K562 (cell line): ENCODE measurements at regions not wholly inside any gene's neighbourhood (a gene's known extent, or its start where the extent isn't known, plus 50 kb on each side); places are given as distances from the start of the nearest gene placed in this dataset.

Source experiments
- ATAC-seq: fragments of 200-7000 bp; cut with Tn5 transposase; 3 replicates; pipeline ENCODE4 v1.9.1; 2020; ENCODE audit warnings: moderate library complexity
- BruUV-seq: library from RNA; stranded (reverse); fragments of 400-500 nt; replicated peaks from 2 replicates; lab custom pipeline; 2021; lab: Mats Ljungman, UMichigan
- CTCF ChIA-PET: fragments of 300-600 bp; formaldehyde crosslinking; extraction: SDS; loops from one replicate; lab custom pipeline; 2021; ENCODE audit warnings: low intra/inter-chr PET ratio; lab: Yijun Ruan, JAX
- POLR2A ChIA-PET: fragments of 300-600, 350-650 bp; sonication (Branson Sonifier 250); formaldehyde crosslinking; extraction: SDS; loops from one replicate; lab custom pipeline; 2021; ENCODE audit warnings: antibody characterized with exemption, inconsistent platforms; lab: Yijun Ruan, JAX
- DNase-seq, 4 experiments: peaks; one replicate each; pipeline versions ENCODE4 v3.0.0 to v3.0.0-alpha.2; 2011 to 2018; ENCODE audit warnings: low spot score in 3 of 4, mixed read lengths in 3 of 4; ENCODE audit errors: extremely low read depth in 1 of 4
- FAIRE-seq: peaks from 2 replicates; lab custom pipeline; 2011; peaks lifted over from hg19 to GRCh38; lab: Jason Lieb, UNC
- H2AFZ ChIP-seq: 2 replicates; pipeline ENCODE4 v1.6.0; 2011; ENCODE audit warnings: low read depth, low read length, control low read depth, inconsistent platforms
- H3K27ac ChIP-seq: fragments of 200-600 bp; 3 replicates; pipeline ENCODE4 v1.8.0; 2011; ENCODE audit warnings: low read depth, mild to moderate bottlenecking, control low read depth, inconsistent platforms, low read length, moderate library complexity, mixed read lengths; ENCODE audit errors: extremely low read depth
- H3K27me3 ChIP-seq, 2 experiments: fragments of 300-600 bp in 1 of 2; 2 replicates in 1 of 2; 3 replicates in 1 of 2; pipeline versions ENCODE4 v1.6.0 to v1.8.0; 2011; ENCODE audit warnings: inconsistent platforms in 2 of 2, low read length in 2 of 2, mild to moderate bottlenecking in 1 of 2, mixed read lengths in 1 of 2, moderate library complexity in 1 of 2; ENCODE audit not compliant: control insufficient read depth in 2 of 2, insufficient read depth in 2 of 2
- H3K36me3 ChIP-seq: fragments of 300-600 bp; 3 replicates; pipeline ENCODE4 v1.8.0; 2011; ENCODE audit warnings: mild to moderate bottlenecking, low read length, inconsistent platforms; ENCODE audit not compliant: control insufficient read depth, insufficient read depth
- H3K4me1 ChIP-seq, 2 experiments: fragments of 200-600 bp in 1 of 2; replicated peaks in 1 of 2; 2 replicates in 1 of 2; 3 replicates in 1 of 2; pipeline versions ENCODE4 v1.5.1 to v1.8.0; 2011; ENCODE audit warnings: inconsistent platforms in 2 of 2, low read length in 2 of 2, mild to moderate bottlenecking in 1 of 2, mixed read lengths in 1 of 2, moderate library complexity in 1 of 2; ENCODE audit not compliant: control insufficient read depth in 2 of 2, insufficient read depth in 2 of 2
- H3K4me2 ChIP-seq: 2 replicates; pipeline ENCODE4 v1.6.1; 2011; ENCODE audit warnings: low read length, control low read depth, inconsistent platforms, mixed read lengths; ENCODE audit not compliant: insufficient read depth
- H3K4me3 ChIP-seq: fragments of 200-600 bp; sonication (generic), shearing (Covaris generic); 2 replicates; pipeline ENCODE4 v1.5.1; 2016; ENCODE audit warnings: control low read depth, inconsistent platforms
- H3K79me2 ChIP-seq: fragments of 200-600 bp; 3 replicates; pipeline ENCODE4 v1.8.0; 2011; ENCODE audit warnings: low read length, inconsistent platforms; ENCODE audit not compliant: control insufficient read depth, insufficient read depth
- H3K9ac ChIP-seq, 2 experiments: 2 replicates each; pipeline versions ENCODE4 v1.6.0 to v1.6.1; 2011; ENCODE audit warnings: low read depth in 2 of 2, low read length in 2 of 2, control low read depth in 1 of 2, inconsistent platforms in 1 of 2, mild to moderate bottlenecking in 1 of 2, mixed read lengths in 1 of 2; ENCODE audit not compliant: insufficient read depth in 1 of 2
- H3K9me1 ChIP-seq: one replicate; pipeline ENCODE4 v1.6.0; 2011; ENCODE audit warnings: inconsistent platforms, mild to moderate bottlenecking, low read length, moderate library complexity; ENCODE audit not compliant: control insufficient read depth, insufficient read depth
- H3K9me3 ChIP-seq: replicated peaks from 2 replicates; pipeline ENCODE4 v1.5.1; 2011; ENCODE audit warnings: low read depth, low read length, inconsistent platforms; ENCODE audit not compliant: control insufficient read depth, insufficient read depth
- H4K20me1 ChIP-seq: replicated peaks from 2 replicates; pipeline ENCODE4 v1.6.1; 2011; ENCODE audit warnings: low read length, inconsistent platforms, mixed read lengths; ENCODE audit not compliant: control insufficient read depth, insufficient read depth
- ATF3 ChIP-seq, 2 experiments: fragments of 450-650 bp in 1 of 2; sonication (generic) in 1 of 2; formaldehyde crosslinking in 1 of 2; IDR thresholded peaks in 1 of 2; conservative IDR thresholded peaks in 1 of 2; 2 replicates each; pipeline versions ENCODE4 v1.6.1 to v1.8.1; 2016 to 2023; ENCODE audit warnings: mild to moderate bottlenecking in 2 of 2, moderate library complexity in 2 of 2, inconsistent platforms in 1 of 2, missing genetic modification reagents in 1 of 2
- BCOR ChIP-seq: fragments of 450-650 bp; IDR thresholded peaks from 2 replicates; pipeline ENCODE4 v1.6.1; 2016
- CREB1 ChIP-seq, 2 experiments: sonication (generic) in 1 of 2; formaldehyde crosslinking in 1 of 2; IDR thresholded peaks; 2 replicates each; pipeline versions ENCODE4 v1.6.1 to v1.8.0; 2012 to 2022; ENCODE audit warnings: inconsistent platforms in 1 of 2, mild to moderate bottlenecking in 1 of 2, missing genetic modification reagents in 1 of 2, moderate library complexity in 1 of 2
- EZH2 ChIP-seq: IDR thresholded peaks from 2 replicates; pipeline ENCODE4 v1.6.1; 2012; ENCODE audit warnings: low read depth, mild to moderate bottlenecking, inconsistent platforms, low read length, borderline replicate concordance
- HDAC2 ChIP-seq: fragments of 450-650 bp; IDR thresholded peaks from 2 replicates; pipeline ENCODE4 v1.6.1; 2016; ENCODE audit warnings: mild to moderate bottlenecking
- ILF3 ChIP-seq: fragments of 450-650 bp; IDR thresholded peaks from 2 replicates; pipeline ENCODE4 v1.6.1; 2018; ENCODE audit warnings: antibody characterized with exemption, mild to moderate bottlenecking, moderate library complexity, borderline replicate concordance
- KLF1 ChIP-seq: fragments of 450-650 bp; IDR thresholded peaks from 2 replicates; pipeline ENCODE4 v1.6.1; 2016; ENCODE audit warnings: missing genetic modification characterization, missing compliant biosample characterization
- NEUROD1 ChIP-seq: fragments of 150-350 bp; IDR thresholded peaks from 2 replicates; pipeline ENCODE4 v1.6.1; 2014; ENCODE audit warnings: borderline replicate concordance, low read length, low read depth; ENCODE audit not compliant: partially characterized antibody
- RBM15 ChIP-seq: fragments of 200-400 bp; formaldehyde crosslinking; IDR thresholded peaks from 2 replicates; pipeline ENCODE4 v1.6.1; 2018; ENCODE audit warnings: mild to moderate bottlenecking, low read length, moderate library complexity; ENCODE audit not compliant: insufficient read depth
- RBM25 ChIP-seq: fragments of 200-400 bp; formaldehyde crosslinking; IDR thresholded peaks from 2 replicates; pipeline ENCODE4 v1.6.1; 2018; ENCODE audit warnings: low read length, low read depth, moderate library complexity; ENCODE audit not compliant: severe bottlenecking
- TAF1 ChIP-seq: IDR thresholded peaks from 2 replicates; pipeline ENCODE4 v1.6.1; 2011; ENCODE audit warnings: mild to moderate bottlenecking, low read length, moderate library complexity; ENCODE audit not compliant: insufficient read depth, control insufficient read depth, severe bottlenecking; ENCODE audit errors: extremely low read depth
- THRA ChIP-seq: fragments of 450-650 bp; IDR thresholded peaks from 2 replicates; pipeline ENCODE4 v1.6.1; 2017; ENCODE audit warnings: mild to moderate bottlenecking, moderate library complexity
- TOE1 ChIP-seq, 2 experiments: fragments of 450-650 bp in 1 of 2; sonication (generic) in 1 of 2; formaldehyde crosslinking in 1 of 2; IDR thresholded peaks; 2 replicates each; pipeline versions ENCODE4 v1.7.1 to v1.8.0; 2016 to 2022; ENCODE audit warnings: borderline replicate concordance in 2 of 2, mild to moderate bottlenecking in 2 of 2, antibody characterized with exemption in 1 of 2, inconsistent platforms in 1 of 2, low read depth in 1 of 2, missing genetic modification reagents in 1 of 2, moderate library complexity in 1 of 2
- YBX1 ChIP-seq: fragments of 450-650 bp; IDR thresholded peaks from 2 replicates; pipeline ENCODE4 v1.7.1; 2016; ENCODE audit warnings: mild to moderate bottlenecking
- ZBTB5 ChIP-seq: fragments of 450-650 bp; IDR thresholded peaks from 2 replicates; pipeline ENCODE4 v1.6.1; 2017; ENCODE audit warnings: antibody characterized with exemption
- ZBTB7A ChIP-seq: IDR thresholded peaks from 2 replicates; pipeline ENCODE4 v1.6.1; 2011; ENCODE audit warnings: low read depth, mild to moderate bottlenecking, low read length, moderate library complexity, borderline replicate concordance; ENCODE audit not compliant: control insufficient read depth
- ZFP1 ChIP-seq: fragments of 450-650 bp; formaldehyde crosslinking; IDR thresholded peaks from 2 replicates; pipeline ENCODE4 v1.4.0; 2020; ENCODE audit warnings: mild to moderate bottlenecking, mixed read lengths
- ZNF282 ChIP-seq: sonication (generic); formaldehyde crosslinking; IDR thresholded peaks from 2 replicates; pipeline ENCODE4 v1.8.1; 2023; ENCODE audit warnings: missing genetic modification reagents
- ZNF408 ChIP-seq: fragments of 250-450 bp; sonication (Bioruptor Pico); IDR thresholded peaks from 2 replicates; pipeline ENCODE4 v1.4.0; 2020; ENCODE audit warnings: low read depth, mild to moderate bottlenecking, moderate library complexity
- ZNF436 ChIP-seq: fragments of 250-450, 450-650 bp; sonication (Bioruptor Pico); formaldehyde crosslinking; IDR thresholded peaks from 2 replicates; pipeline ENCODE4 v1.7.0; 2020; ENCODE audit warnings: mild to moderate bottlenecking
- WGBS: fragments of 100-300 bp; shearing (Covaris generic); methylation state at CpG from one replicate; pipeline ENCODE4 v1.1.6; 2016; ENCODE audit warnings: low coverage, mixed read lengths; ENCODE audit not compliant: insufficient coverage; ENCODE audit errors: missing lambda C conversion rate; 5-methylcytosine and 5-hydroxymethylcytosine counted together
- in situ Hi-C: fragments of 300-500 bp; cut with MboI; formaldehyde crosslinking; loops from 4 replicates; pipeline ENCODE4 v1.15.0; 2018; ENCODE audit warnings: inconsistent platforms, mixed read lengths
- intact Hi-C: fragments of 100-400 bp; cut with micrococcal nuclease; formaldehyde crosslinking; loops from 2 replicates; pipeline ENCODE4 v1.14.2; 2022

- WGBS = 0% methylated on average over 1 of the region's 1 CpG
- in situ Hi-C loops (no loop called here), intact Hi-C loops (no loop called here)
- FAIRE-seq (no peak), ATAC-seq (no peak), DNase-seq (no peak)
- H3K9ac ChIP-seq = no peak overlapping the region
- H3K9me1 ChIP-seq = no peaks in the 10 kb centered on the region
- no peak for TF ChIP-seq ZBTB7A
- no peak for TF ChIP-seq NEUROD1
- TF ChIP-seq TAF1 = no peak
- TF ChIP-seq BCOR = no peak
- TF ChIP-seq KLF1 (tag) = no peak
- no peak for TF ChIP-seq ILF3
- TF ChIP-seq ZNF282 (CRISPR knock-in tag) = no peak
- no peak for TF ChIP-seq ZNF408
- no peak for TF ChIP-seq TOE1 (IDR thresholded peaks at IDR 0.05; ENCODE audit: borderline replicate concordance)
- no peak for TF ChIP-seq TOE1 (CRISPR knock-in tag; IDR thresholded peaks at IDR 0.05; ENCODE audit: borderline replicate concordance, low read depth)
- no peak for TF ChIP-seq ATF3 (IDR thresholded peaks at IDR 0.05)
- no peak for TF ChIP-seq ATF3 (CRISPR knock-in tag; conservative IDR thresholded peaks at IDR 0.05)
- no peak for TF ChIP-seq CREB1 (IDR thresholded peaks at IDR 0.05)
- no peak for TF ChIP-seq CREB1 (CRISPR knock-in tag; IDR thresholded peaks at IDR 0.05)
- no peak for TF ChIP-seq HDAC2
- TF ChIP-seq ZBTB5 = no peak
- TF ChIP-seq EZH2 = no peak
- no peak for TF ChIP-seq THRA
- no peak for TF ChIP-seq YBX1
- no peak for TF ChIP-seq ZNF436 (CRISPR knock-in tag)
- no peak for TF ChIP-seq RBM15
- TF ChIP-seq ZFP1 (CRISPR knock-in tag) = no peak
- TF ChIP-seq RBM25 = no peak
- no peaks in the 10 kb centered on the region for H3K4me1 ChIP-seq
- no peak overlapping the region for H3K27ac ChIP-seq
- ChIA-PET CTCF (no interaction called here), POLR2A (no interaction called here)
- H3K4me2 ChIP-seq = no peak overlapping the region
- H3K27me3 ChIP-seq = no peaks in the 10 kb centered on the region
- H3K9me3 ChIP-seq = no peaks in the 10 kb centered on the region
- H3K4me3 ChIP-seq = no peak overlapping the region
- no TSS peak for BruUV-seq
- no peak overlapping the region for H2AFZ ChIP-seq
- no peaks in the 10 kb centered on the region for H3K79me2 ChIP-seq
- H3K36me3 ChIP-seq = no peaks in the 10 kb centered on the region
- H4K20me1 ChIP-seq = no peaks in the 10 kb centered on the region
These were observed 55.6 kb downstream of the PBDC1 start for GRCh38 chrX:76228499-76228898.
